ENCODE measurements at regions not wholly inside any gene's neighbourhood (a gene's known extent, or its start where the extent isn't known, plus 50 kb on each side); places are given as distances from the start of the nearest gene placed in this dataset.

DNA sequence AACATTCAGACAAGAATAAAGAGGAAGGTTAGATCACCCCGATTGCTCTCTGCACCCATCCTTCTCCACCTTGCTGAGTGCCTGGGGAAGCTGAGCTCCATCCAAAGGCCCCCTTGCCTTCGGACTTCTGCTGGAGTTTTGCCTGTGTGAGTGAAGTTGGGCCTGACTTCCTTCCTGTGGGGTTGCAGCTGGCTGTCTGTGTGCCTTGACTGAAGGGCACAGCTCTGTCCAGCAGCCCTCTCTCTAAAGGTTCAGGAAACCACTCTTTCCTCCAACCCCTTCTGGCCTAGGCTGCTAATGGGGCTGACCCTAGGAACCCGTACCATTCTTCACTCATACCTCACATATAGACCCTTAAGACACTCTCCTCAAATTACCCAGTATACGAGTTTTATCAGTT is 173.4 kb upstream of the HMCN1 start:
- Histone ChIP-seq H3K36me3 (no peaks in the 10 kb centered on the region), H3K27ac (no peak overlapping the region), H3K4me1 (no peaks in the 10 kb centered on the region), H3K27me3 (no peaks in the 10 kb centered on the region), H3K9me3 (no peaks in the 10 kb centered on the region), H3K4me3 (no peak overlapping the region)
- TF ChIP-seq EP300 (IDR thresholded peaks at IDR 0.05) = no peak
- no peak for TF ChIP-seq POLR2AphosphoS5 (IDR thresholded peaks at IDR 0.05)
- no peak for TF ChIP-seq CTCF (IDR thresholded peaks at IDR 0.05)
- intact Hi-C loops (cut with DNase I) = no loop called here
- no peak for DNase-seq
- WGBS, 2 donors = 56 to 81% methylated on average over 4 of the region's 4 CpGs

- WGBS, 2 donors = 71 to 81% methylated on average over 3 of the region's 3 CpGs
- intact Hi-C loops (cut with DNase I) = no loop called here
Observed at GRCh38 chr1:185559684-185560331, 174.4 kb upstream of the HMCN1 start.

GRCh38 chr1:185559151-185559550 is 175.0 kb upstream of the HMCN1 start:
- DNase-seq = no peak
- Histone ChIP-seq H3K27me3 (no peaks in the 10 kb centered on the region), H3K36me3 (no peaks in the 10 kb centered on the region), H3K27ac (no peak overlapping the region), H3K4me3 (no peak overlapping the region), H3K9me3 (no peaks in the 10 kb centered on the region), H3K4me1 (no peaks in the 10 kb centered on the region)
- intact Hi-C loops (cut with DNase I) = no loop called here
- TF ChIP-seq CTCF (IDR thresholded peaks at IDR 0.05) (no peak), EP300 (IDR thresholded peaks at IDR 0.05) (no peak)
- 91% methylated on average over 1 of the region's 1 CpG for WGBS, 2 donors

More at GRCh38 chr1:185559684-185560331, 174.4 kb upstream of the HMCN1 start:
- DNase-seq = no peak
- Histone ChIP-seq H3K4me3 (no peak overlapping the region), H3K27ac (no peak overlapping the region), H3K27me3 (no peaks in the 10 kb centered on the region), H3K36me3 (no peaks in the 10 kb centered on the region), H3K9me3 (no peaks in the 10 kb centered on the region), H3K4me1 (no peaks in the 10 kb centered on the region)
- TF ChIP-seq CTCF (IDR thresholded peaks at IDR 0.05) (no peak), POLR2AphosphoS5 (IDR thresholded peaks at IDR 0.05) (no peak), POLR2A (IDR thresholded peaks at IDR 0.05) (no peak), EP300 (IDR thresholded peaks at IDR 0.05) (no peak)

- Histone ChIP-seq H3K27ac (no peak overlapping the region), H3K4me1 (no peaks in the 10 kb centered on the region), H3K4me3 (no peak overlapping the region), H3K27me3 (no peaks in the 10 kb centered on the region), H3K36me3 (no peaks in the 10 kb centered on the region), H3K9me3 (no peaks in the 10 kb centered on the region)
- TF ChIP-seq POLR2A (IDR thresholded peaks at IDR 0.05) = no peak
- TF ChIP-seq EP300 (IDR thresholded peaks at IDR 0.05) = no peak
- no peak for TF ChIP-seq CTCF (IDR thresholded peaks at IDR 0.05)
- TF ChIP-seq POLR2AphosphoS5 (IDR thresholded peaks at IDR 0.05) = no peak
- intact Hi-C loops (cut with DNase I) = no loop called here
- no peak for DNase-seq
- 53 to 96% methylated on average over 1 of the region's 1 CpG for WGBS, 2 donors
Observed at GRCh38 chr1:185556561-185556960, 177.6 kb upstream of the HMCN1 start.

GRCh38 chr1:185555743-185556142 is 178.4 kb upstream of the HMCN1 start:
- H3K4me1 ChIP-seq = no peaks in the 10 kb centered on the region
- intact Hi-C loops (cut with DNase I) = no loop called here
- no peak overlapping the region for H3K4me3 ChIP-seq
- no peaks in the 10 kb centered on the region for H3K36me3 ChIP-seq
- TF ChIP-seq CTCF (IDR thresholded peaks at IDR 0.05) (no peak), POLR2A (IDR thresholded peaks at IDR 0.05) (no peak), EP300 (IDR thresholded peaks at IDR 0.05) (no peak), POLR2AphosphoS5 (IDR thresholded peaks at IDR 0.05) (no peak)
- no peaks in the 10 kb centered on the region for H3K9me3 ChIP-seq
- no peaks in the 10 kb centered on the region for H3K27me3 ChIP-seq
- no peak overlapping the region for H3K27ac ChIP-seq
- no peak for DNase-seq

Data from sigmoid colon (tissue), 6 donors.